NK-92 (cell line): ENCODE measurements at regions not wholly inside any gene's neighbourhood (a gene's known extent, or its start where the extent isn't known, plus 50 kb on each side); places are given as distances from the start of the nearest gene placed in this dataset.
"Not testable (repeated sequence)": the region's sequence is repeated elsewhere in the genome, so short reads cannot be mapped to it uniquely, and the experiment has no call there.

Experiments
- DNase-seq: peaks from one replicate; lab custom pipeline; 2025; ENCODE audit not compliant: unreplicated experiment; lab: John Stamatoyannopoulos, UW

GRCh38 chr2:42978887-42979415 is 186.6 kb upstream of the HAAO start:
- DNase-seq: no peak

DNA sequence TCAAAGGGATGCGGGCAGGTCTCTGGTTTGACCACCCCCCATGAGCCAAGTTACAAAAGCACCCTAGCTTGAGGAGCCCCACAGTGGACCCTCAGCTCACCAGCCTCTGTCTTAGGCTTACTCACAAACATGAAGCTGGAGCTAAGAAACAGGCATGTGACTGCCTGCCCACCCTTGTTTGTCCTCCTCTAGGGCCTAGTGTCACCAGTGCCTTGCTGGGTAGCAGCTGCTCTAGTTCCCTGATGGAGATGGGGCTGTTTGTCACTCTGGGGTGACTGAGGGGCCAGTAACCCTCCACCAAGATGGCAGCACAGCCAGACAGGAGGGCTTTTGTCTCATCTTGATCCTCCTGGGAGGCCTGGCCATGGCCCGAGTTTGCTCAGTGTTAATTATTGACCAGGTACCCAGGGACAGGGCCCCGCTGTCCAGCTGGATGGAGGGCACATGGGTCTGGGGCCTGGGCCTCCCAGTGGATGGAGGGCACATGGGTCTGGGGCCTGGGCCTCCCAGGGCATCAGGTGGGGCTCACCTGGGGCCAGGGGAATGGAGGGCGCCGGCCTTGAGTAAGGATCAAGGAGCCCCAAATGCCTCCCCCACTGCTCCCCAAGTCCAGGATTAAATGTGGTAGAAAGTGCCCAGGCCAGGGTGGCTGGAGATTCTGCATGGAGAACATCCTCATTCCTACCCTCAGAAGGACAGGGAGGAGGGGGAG is 185.9 kb upstream of the HAAO start:
- no peak for DNase-seq

- no peak for DNase-seq
Measured at GRCh38 chr2:42977270-42978174, 185.1 kb upstream of the HAAO start.

DNA sequence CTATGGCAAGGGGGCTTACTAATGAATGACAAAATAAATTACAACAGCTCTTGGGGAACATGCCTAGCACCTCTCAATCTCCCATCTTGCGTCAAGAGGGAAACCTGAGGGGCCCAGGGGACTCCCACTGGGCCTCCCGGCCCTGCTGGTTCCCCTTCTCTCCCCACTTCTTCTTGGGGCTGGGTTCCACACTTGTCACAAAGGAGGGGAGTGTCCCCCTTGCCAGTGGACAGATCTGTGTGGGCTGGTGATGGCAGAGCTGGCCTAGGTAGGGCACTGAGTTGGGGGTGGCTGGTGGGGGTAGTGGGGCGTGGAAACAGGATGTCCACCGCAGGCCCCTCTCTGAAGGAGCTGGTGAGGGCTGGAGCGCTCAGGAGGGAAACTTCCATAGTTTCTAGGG is 184.0 kb upstream of the HAAO start:
- no peak for DNase-seq

- DNase-seq: no peak
Measured at GRCh38 chr2:42974721-42975717, 182.6 kb upstream of the HAAO start.

GRCh38 chr2:42974169-42974720 is 181.9 kb upstream of the HAAO start:
- DNase-seq: no peak

DNA sequence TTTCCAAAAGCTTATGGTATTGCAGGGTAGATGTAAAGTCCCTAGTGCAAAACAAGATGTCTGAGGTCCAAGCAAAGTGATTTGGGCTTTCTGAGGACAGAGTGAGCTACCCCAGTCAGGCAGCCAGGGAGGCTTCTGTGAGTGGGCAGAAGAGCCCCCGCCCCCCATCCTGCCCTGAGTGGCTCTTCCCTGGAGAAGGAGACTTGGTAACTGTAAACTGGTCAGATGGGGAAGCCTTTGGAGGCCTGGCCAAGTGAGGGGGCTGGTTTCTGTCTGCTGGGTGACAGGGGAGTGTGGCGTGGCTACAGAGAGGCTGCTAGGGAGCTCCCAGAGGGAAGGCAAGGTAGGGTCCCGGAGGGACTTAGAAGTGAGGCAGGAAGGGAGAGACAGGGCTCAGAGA is 181.3 kb upstream of the HAAO start:
- no peak for DNase-seq

DNA sequence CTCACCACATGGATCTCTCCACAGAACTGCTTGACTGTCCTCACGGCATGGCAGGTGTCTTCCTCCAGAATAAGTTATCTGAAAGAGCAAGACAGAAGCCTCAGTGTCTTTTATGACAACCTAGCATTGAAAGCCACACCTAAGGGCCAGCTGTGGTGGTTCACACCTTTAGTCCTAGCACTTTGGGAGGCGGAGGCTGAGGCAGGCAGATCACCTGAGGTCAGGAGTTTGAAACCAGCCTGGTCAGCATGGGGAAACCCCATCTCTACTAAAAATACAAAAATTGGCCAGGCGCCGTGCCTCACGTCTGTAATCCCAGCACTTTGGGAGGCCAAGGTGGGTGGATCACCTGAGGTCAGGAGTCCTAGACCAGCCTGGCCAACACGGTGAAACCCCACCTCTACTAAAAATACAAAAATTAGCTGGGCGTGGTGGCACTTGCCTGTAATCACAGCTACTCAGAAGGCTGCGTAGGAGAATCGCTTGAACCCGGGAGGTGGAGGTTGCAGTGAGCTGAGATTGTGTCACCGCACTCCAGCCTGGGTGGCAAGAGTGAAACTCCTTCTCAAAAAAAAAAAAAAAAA is 180.6 kb upstream of the HAAO start:
- DNase-seq: not testable (repeated sequence)

- no peak for DNase-seq
Measured at GRCh38 chr2:42971947-42972736, 179.8 kb upstream of the HAAO start.

GRCh38 chr2:42971381-42971780 is 179.0 kb upstream of the HAAO start:
- no peak for DNase-seq

- DNase-seq: no peak
Measured at GRCh38 chr2:42970151-42970550, 177.8 kb upstream of the HAAO start.

- no peak for DNase-seq
Measured at GRCh38 chr2:42969231-42970150, 177.1 kb upstream of the HAAO start.

DNA sequence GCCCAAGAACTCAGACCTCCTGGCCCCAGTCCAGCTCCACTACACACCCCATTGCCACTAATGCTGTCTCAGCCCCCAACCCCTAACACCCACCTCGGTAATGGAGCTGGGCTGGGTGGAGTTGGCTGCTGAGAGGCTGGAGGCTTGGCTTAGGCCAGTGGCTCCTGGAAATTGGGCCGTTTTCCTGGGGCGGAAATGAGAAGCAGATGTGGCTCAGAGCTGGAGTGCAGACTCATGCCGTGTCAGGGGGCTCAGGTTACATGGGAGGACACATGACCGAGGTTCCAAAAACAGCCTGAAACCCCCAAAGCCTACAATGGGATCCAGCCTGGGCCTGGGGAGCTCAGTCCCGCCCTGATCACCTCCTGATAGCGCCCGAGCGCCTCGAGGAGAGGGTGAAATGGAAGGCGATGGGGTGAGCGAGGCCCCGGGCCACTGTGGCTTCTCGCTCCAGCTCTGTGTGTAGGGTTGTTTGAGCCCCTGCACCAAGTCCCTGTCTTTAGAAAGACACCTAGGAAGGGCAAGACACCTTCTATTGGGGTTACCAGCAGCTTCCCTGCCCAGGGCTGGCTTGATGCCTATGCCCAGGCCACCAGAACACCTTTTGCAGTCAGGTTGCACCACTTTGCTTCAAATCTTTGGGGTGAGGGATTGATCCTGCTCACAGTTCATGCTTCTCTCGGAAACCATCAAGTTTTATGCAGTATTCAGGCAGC is 175.7 kb upstream of the HAAO start:
- no peak for DNase-seq

- DNase-seq: no peak
Measured at GRCh38 chr2:42965910-42966309, 173.5 kb upstream of the HAAO start.

DNA sequence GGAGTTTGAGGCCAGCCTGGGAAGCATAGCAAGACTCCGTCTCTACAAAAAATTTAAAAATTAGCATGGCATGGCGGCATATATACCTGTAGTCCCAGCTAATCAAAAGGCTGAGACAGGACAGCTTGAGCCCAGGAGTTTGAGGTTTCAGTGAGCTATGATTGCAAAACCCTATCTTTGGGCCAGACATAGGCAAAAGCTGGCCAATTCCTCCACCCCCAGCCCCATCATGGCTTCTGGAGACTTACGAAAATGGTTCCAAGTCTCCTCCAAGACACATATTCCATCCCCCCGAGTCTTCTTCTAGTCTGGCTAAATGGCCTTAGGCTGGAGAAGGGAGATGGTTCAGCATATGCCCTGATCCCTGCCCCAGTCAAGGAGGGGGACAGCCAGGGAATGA is 172.8 kb upstream of the HAAO start:
- DNase-seq: no peak

GRCh38 chr2:42964439-42965083 is 172.2 kb upstream of the HAAO start:
- no peak for DNase-seq

DNA sequence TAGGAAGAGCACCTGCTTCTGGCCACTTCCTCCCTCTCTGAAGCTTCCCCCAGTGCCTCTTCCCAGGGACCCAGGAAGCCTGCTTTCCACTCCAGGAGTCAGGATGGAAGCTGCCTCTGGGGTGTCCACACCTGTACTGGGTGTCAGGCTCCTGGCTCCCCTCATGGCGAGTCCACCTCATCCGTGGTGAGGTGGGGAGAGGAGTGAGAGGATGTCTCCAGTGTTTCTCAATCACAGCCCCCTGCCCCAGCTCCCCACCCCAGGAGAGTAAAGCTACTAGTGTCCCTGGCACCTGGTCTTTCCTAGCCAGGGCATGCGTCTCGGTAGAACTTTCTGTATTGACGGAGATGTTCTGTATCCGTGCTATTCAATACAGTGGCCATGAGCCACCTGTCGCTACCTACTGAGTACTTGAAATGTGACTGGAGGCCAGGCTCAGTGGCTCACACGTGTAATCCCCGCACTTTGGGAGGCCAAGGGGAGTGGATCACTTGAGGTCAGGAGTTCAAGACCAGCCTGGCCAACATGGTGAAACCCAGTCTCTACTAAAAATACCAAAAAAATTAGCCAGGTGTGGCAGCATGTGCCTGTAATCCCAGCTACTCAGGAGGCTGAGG is 171.2 kb upstream of the HAAO start:
- no peak for DNase-seq
